Hepatocyte (in vitro differentiated cells): ENCODE measurements at regions not wholly inside any gene's neighbourhood (a gene's known extent, or its start where the extent isn't known, plus 50 kb on each side); places are given as distances from the start of the nearest gene placed in this dataset.

ENCODE experiments used
- DNase-seq: peaks from one replicate; pipeline ENCODE4 v3.0.0-alpha.2; 2016; ENCODE audit warnings: low spot score
- H2AFZ ChIP-seq: fragments of 200-600 bp; sonication (generic); 2 replicates; pipeline ENCODE4 v1.6.0; 2016; ENCODE audit warnings: antibody characterized with exemption, mild to moderate bottlenecking
- H3K27ac ChIP-seq: fragments of 200-600 bp; sonication (generic); 2 replicates; pipeline ENCODE4 v1.5.1; 2016; ENCODE audit warnings: mild to moderate bottlenecking
- H3K27me3 ChIP-seq: fragments of 200-600 bp; sonication (generic); 2 replicates; pipeline ENCODE4 v1.6.1; 2016
- H3K36me3 ChIP-seq: fragments of 200-600 bp; sonication (generic); replicated peaks from 2 replicates; pipeline ENCODE4 v1.5.1; 2016; ENCODE audit warnings: low read depth; ENCODE audit not compliant: insufficient read depth
- H3K4me1 ChIP-seq: fragments of 200-600 bp; sonication (generic); 2 replicates; pipeline ENCODE4 v1.5.1; 2016; ENCODE audit warnings: mild to moderate bottlenecking, moderate library complexity; ENCODE audit not compliant: insufficient read depth
- H3K4me2 ChIP-seq: fragments of 200-600 bp; sonication (generic); 2 replicates; pipeline ENCODE4 v1.6.0; 2016
- H3K4me3 ChIP-seq: fragments of 200-600 bp; sonication (generic); 2 replicates; pipeline ENCODE4 v1.5.1; 2016; ENCODE audit warnings: mild to moderate bottlenecking
- H3K79me2 ChIP-seq: fragments of 200-600 bp; sonication (generic); 2 replicates; pipeline ENCODE4 v1.6.0; 2017; ENCODE audit warnings: mild to moderate bottlenecking
- H3K9me2 ChIP-seq: fragments of 200-600 bp; sonication (generic); replicated peaks from 2 replicates; pipeline ENCODE4 v1.6.0; 2017; ENCODE audit warnings: mild to moderate bottlenecking; ENCODE audit not compliant: insufficient read depth
- H3K9me3 ChIP-seq: fragments of 200-600 bp; sonication (generic); 2 replicates; pipeline ENCODE4 v1.5.1; 2016; ENCODE audit warnings: low read depth, mild to moderate bottlenecking
- H4K20me1 ChIP-seq: fragments of 200-600 bp; sonication (generic); 2 replicates; pipeline ENCODE4 v1.6.0; 2016; ENCODE audit warnings: mild to moderate bottlenecking; ENCODE audit not compliant: insufficient read depth, poor library complexity, severe bottlenecking
- CTCF ChIP-seq: fragments of 200-600 bp; sonication (generic); IDR thresholded peaks from 2 replicates; pipeline ENCODE4 v1.5.1; 2016; ENCODE audit warnings: antibody characterized with exemption, mild to moderate bottlenecking; ENCODE audit not compliant: poor library complexity
- EZH2 ChIP-seq: fragments of 200-600 bp; sonication (generic); IDR thresholded peaks from 2 replicates; pipeline ENCODE4 v1.6.1; 2016; ENCODE audit warnings: antibody characterized with exemption, mild to moderate bottlenecking, borderline replicate concordance
- EZH2phosphoT487 ChIP-seq: fragments of 200-600 bp; sonication (generic); IDR thresholded peaks from one replicate; pipeline ENCODE4 v1.6.1; 2018; ENCODE audit warnings: antibody characterized with exemption, mild to moderate bottlenecking, low read depth, moderate library complexity; ENCODE audit not compliant: unreplicated experiment, severe bottlenecking
- WGBS: methylation state at CpG from one replicate; pipeline ENCODE4 v1.1.6; 2016; ENCODE audit warnings: low lambda C conversion rate; ENCODE audit errors: missing lambda C conversion rate; 5-methylcytosine and 5-hydroxymethylcytosine counted together

- no peaks in the 10 kb centered on the region for H3K79me2 ChIP-seq
- no peaks in the 10 kb centered on the region for H3K4me1 ChIP-seq
- no peaks in the 10 kb centered on the region for H3K9me3 ChIP-seq
- DNase-seq: no peak
- no peaks in the 10 kb centered on the region for H4K20me1 ChIP-seq
- H3K9me2 ChIP-seq: no peaks in the 10 kb centered on the region
- no peak overlapping the region for H3K4me3 ChIP-seq
- no peaks in the 10 kb centered on the region for H3K27me3 ChIP-seq
- no peak overlapping the region for H2AFZ ChIP-seq
- TF ChIP-seq EZH2: no peak
- TF ChIP-seq EZH2phosphoT487: no peak
- no peak for TF ChIP-seq CTCF
- H3K4me2 ChIP-seq: no peak overlapping the region
- H3K36me3 ChIP-seq: no peaks in the 10 kb centered on the region
- no peak overlapping the region for H3K27ac ChIP-seq
Measured at GRCh38 chr14:41072776-41073175, 533.9 kb upstream of the LRFN5 start.

GRCh38 chr14:41071351-41071750 is 535.3 kb upstream of the LRFN5 start:
- TF ChIP-seq EZH2: no peak
- TF ChIP-seq EZH2phosphoT487: no peak
- TF ChIP-seq CTCF: no peak
- Histone ChIP-seq H3K9me3 (no peaks in the 10 kb centered on the region), H3K4me2 (no peak overlapping the region), H3K27ac (peak overlapping the region; percentile 32), H3K79me2 (no peaks in the 10 kb centered on the region), H3K9me2 (no peaks in the 10 kb centered on the region), H3K36me3 (no peaks in the 10 kb centered on the region), H2AFZ (no peak overlapping the region), H3K4me3 (no peak overlapping the region), H3K4me1 (no peaks in the 10 kb centered on the region), H3K27me3 (no peaks in the 10 kb centered on the region), H4K20me1 (no peaks in the 10 kb centered on the region)
- no peak for DNase-seq
- 92% methylated on average over 2 of the region's 2 CpGs for WGBS

GRCh38 chr14:41062826-41063225 is 543.9 kb upstream of the LRFN5 start:
- no peak for DNase-seq
- TF ChIP-seq EZH2: no peak
- no peak for TF ChIP-seq CTCF
- TF ChIP-seq EZH2phosphoT487: no peak
- no peaks in the 10 kb centered on the region for H3K4me1 ChIP-seq
- H3K4me3 ChIP-seq: no peak overlapping the region
- H3K27ac ChIP-seq: no peak overlapping the region
- H3K9me2 ChIP-seq: no peaks in the 10 kb centered on the region
- no peaks in the 10 kb centered on the region for H3K27me3 ChIP-seq
- H3K4me2 ChIP-seq: no peak overlapping the region
- 97% methylated on average over 1 of the region's 1 CpG for WGBS
- H3K79me2 ChIP-seq: no peaks in the 10 kb centered on the region
- no peaks in the 10 kb centered on the region for H4K20me1 ChIP-seq
- no peaks in the 10 kb centered on the region for H3K9me3 ChIP-seq
- H3K36me3 ChIP-seq: no peaks in the 10 kb centered on the region
- H2AFZ ChIP-seq: no peak overlapping the region

GRCh38 chr14:41055589-41055988 is 551.1 kb upstream of the LRFN5 start:
- no peak overlapping the region for H3K27ac ChIP-seq
- no peak overlapping the region for H2AFZ ChIP-seq
- no peaks in the 10 kb centered on the region for H3K36me3 ChIP-seq
- no peaks in the 10 kb centered on the region for H4K20me1 ChIP-seq
- WGBS: 93% methylated on average over 1 of the region's 1 CpG
- no peak overlapping the region for H3K4me3 ChIP-seq
- H3K79me2 ChIP-seq: no peaks in the 10 kb centered on the region
- no peak for DNase-seq
- H3K9me3 ChIP-seq: no peaks in the 10 kb centered on the region
- H3K4me1 ChIP-seq: no peaks in the 10 kb centered on the region
- H3K4me2 ChIP-seq: no peak overlapping the region
- H3K27me3 ChIP-seq: no peaks in the 10 kb centered on the region
- TF ChIP-seq EZH2phosphoT487 (no peak), EZH2 (no peak), CTCF (no peak)
- H3K9me2 ChIP-seq: no peaks in the 10 kb centered on the region
